GM21447 (cell line): ENCODE measurements at regions not wholly inside any gene's neighbourhood (a gene's known extent, or its start where the extent isn't known, plus 50 kb on each side); places are given as distances from the start of the nearest gene placed in this dataset.
"Not testable (repeated sequence)": the region's sequence is repeated elsewhere in the genome, so short reads cannot be mapped to it uniquely, and the experiment has no call there.

Experiments used
- ATAC-seq: cut with Tn5 transposase; IDR thresholded peaks from one replicate; pipeline ENCODE4 v1.9.1; 2021; ENCODE audit not compliant: unreplicated experiment

DNA sequence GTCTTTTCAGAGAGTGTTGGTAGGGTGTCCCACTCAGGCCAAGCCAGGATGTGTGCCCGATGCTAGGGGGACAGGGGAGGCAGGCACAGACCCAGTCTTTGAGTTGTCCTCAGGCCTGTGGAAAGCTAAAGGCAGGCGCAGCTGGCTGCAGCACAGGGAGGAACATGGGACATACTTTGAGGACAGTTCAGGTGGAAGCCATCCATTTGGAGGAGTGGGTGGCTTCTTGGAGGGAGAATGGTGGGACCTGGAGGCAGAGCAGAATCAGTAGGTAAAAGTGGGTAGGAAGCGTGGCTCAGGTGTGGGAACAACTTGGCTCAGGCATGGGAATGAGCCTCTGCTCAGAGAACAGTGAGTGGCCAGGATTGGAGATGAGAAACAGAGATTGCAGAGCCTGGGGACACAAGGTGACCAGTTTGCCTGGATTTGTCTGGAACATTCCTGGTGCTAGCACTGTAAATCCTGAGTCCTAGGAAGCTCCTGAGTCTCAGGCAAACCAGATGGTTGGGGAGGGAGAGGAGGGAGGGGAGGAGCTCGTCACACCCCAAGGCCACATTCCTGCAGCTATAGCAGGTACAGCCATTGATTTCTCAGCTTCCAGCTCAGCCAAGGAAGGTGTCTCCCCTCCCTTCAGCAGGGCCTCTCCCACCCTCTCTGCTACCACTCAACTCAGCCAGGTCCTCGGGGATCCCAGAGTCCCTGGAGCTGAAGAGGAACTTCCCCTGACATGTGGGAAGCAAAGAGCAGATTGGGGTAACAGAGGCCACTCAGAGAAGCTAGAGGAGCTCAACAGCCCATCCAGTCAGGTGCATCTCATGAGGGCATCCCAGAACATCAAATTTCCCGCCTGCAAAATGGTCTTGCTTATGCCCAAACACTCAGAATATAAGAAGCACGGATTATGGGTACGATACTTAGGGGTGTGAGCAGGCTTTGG lies 65.2 kb upstream of the TINAGL1 start:
- no peak for ATAC-seq

DNA sequence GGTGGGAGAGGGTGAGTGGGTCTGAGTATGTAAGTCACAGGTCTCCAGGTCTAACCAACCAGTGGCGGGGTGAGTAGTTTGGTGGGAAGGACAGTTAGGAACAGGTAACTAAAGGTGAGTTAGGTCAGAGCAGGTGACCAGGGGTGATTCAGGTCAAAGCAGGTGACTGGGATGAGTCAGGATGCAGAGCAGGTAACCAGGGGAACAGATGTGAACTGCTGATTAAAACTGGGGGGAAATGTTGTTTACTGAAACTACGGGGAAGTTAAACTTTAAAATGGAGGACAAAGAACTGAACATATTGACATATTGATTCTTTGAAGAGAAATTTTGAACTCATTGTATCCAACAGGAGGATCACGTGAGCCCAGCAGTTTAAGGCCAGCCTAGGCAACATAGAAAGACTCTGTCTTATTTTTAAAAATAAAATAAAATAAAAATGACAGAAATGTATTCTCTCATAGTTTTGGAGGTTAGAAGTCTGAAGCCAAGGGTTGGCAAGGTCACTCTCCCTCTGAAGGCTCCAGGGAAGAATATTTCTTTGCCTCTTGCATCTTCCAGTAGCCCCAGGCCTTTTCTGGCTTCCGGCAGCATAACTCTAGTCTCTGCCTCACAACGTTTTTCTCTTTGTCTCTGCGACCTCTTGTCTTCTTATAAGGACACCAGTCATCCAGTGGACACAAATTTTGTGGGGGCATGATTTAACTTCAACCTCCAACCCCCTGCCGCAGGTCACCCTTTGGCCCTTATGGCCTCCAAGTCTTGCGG lies 64.3 kb upstream of the TINAGL1 start:
- no peak for ATAC-seq

DNA sequence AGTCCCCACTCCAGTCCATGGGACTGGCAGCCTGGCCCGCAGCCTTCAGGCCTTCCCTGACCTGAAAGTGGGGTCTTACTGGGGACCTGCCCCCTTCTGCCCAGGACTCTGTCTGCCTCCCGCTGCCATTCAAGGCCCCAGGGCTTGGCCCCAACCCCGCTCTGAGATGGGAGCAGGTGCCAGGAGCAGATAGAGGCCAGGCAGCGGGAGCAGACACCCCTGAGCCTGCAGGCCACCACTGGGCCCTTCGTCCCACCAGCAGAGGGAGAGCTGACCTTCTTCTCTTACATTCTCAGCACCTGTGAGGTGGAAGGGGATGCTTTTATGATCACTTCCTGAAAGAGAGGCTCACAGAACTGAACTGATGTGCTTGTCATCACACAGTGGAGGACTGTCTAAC lies 62.2 kb upstream of the TINAGL1 start:
- no peak for ATAC-seq

DNA sequence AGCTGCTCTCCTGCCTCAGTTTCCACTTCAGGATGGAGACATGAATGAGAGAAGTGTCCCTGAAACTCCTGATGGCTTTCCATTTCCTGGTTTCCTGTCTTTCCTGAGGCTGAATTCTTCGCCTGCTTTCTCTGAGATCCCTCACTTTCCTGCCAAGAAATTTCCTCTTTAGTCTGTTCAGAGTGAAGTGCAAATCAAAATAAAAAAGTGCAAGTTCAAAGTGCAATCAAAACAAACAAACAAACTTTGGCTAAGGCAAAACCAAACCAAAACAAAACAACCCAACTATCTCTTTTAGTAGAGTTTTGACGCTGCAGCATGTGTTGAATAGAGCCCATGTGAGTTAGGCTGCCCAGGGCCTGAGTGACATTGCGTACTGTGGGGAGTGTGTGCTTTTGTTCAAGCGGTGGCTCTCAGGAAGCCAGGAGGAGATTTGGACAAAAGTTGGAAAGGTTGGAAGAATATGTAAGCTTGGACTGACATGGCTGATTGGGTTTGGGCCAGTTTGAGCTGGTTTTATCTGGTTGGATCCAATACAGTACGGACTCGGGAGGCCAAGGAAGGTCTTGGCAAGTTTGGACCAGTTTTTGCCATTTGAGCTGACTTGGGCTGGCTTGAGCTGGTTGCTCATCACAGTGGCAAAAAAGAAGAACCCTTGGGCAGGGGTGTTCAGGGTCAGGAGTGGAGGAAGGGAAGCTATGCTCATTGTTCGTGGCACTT lies 61.1 kb upstream of the TINAGL1 start:
- no peak for ATAC-seq

DNA sequence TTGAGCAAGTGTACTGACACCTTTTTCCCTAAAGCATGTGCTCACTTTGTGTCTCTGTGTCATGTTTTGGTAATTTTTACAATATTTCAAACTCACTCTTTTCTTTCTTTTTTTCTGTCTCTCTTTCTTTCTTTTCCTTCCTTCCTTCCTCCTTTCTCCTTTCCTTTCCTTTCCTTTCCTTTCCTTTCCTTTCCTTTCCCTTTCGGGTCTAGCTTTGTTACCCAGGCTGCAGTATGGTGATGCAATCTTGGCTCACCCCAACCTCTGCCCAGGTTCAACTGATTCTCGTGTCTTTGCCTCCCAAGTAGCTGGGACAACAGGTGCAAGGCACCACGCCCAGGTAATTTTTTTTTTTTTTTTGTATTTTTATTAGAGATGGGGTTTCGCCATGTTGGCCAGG lies 60.4 kb upstream of the TINAGL1 start:
- no peak for ATAC-seq

DNA sequence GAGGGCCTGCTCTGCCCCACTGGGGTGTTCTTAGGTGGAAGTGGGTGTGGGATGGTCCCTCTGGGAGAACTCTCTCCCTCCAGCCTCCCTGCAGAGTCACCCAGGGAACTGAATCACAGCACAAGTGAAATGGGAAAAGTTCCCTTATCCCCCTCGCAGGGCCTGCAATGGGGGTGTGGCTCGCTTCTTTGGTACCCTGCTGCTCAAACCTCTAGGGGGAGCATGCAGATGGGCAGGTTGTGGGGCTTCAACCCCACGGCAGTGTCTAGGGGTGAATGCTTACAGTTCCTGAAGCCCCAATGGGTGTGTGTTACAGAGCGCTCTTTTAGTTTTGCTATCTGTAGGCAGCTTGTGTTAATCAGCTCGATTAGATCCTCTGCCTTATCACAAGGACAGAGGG lies 59.0 kb upstream of the TINAGL1 start:
- no peak for ATAC-seq

DNA sequence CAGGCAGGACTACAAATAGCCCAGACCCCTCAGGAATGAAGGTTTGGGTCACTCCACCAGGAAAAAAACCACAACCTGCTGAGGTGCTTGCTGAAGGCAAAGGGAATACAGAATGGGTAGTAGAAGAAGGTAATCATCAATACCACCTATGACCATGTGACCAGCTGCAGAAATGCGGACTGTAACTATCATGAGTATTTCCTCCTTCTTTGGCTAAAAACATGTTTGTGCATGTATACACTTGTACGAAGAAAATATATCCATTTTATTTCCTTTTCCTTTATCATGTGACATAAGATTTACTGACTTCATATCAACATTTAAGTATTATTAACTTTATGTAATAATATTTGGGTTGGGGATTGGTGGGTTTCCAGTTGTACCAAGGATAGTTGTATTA lies 58.3 kb upstream of the TINAGL1 start:
- ATAC-seq, result not testable (repeated sequence)

DNA sequence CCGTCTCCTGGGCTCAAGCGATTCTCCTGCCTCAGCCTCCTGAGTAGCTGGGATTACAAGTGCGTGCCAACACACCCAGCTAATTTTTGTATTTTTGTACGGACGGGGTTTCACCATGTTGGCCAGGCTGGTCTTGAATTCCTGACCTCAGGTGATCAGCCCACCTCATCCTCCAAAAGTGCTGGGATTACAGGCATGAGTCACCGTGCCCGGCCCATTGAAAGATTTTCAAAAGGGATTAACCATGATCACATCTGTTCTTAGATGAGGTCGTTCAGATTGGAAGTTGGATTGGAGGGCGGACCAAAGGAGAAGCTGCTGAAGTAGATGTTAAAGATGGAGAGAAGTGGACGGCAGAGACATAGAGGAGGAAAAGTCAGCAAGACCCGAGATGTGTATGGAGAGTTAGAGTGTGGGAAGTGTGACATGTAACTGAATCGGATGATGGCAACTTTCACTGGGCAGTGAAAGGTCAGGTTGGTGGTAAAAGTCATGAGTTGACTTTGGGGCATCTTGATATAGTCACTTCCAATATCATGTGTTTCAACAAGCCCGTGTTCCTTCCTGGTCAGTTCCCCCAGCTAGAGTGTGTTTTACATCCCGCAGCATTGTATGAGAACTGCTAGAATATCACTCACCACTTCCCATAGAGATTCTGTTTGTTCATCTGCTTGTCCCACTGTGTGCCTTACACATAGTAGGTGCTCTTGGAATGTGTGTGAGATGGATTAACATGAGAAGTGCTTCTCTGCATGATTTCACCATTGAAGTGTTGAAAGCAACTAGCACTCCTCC lies 54.4 kb upstream of the TINAGL1 start:
- ATAC-seq, result no peak

DNA sequence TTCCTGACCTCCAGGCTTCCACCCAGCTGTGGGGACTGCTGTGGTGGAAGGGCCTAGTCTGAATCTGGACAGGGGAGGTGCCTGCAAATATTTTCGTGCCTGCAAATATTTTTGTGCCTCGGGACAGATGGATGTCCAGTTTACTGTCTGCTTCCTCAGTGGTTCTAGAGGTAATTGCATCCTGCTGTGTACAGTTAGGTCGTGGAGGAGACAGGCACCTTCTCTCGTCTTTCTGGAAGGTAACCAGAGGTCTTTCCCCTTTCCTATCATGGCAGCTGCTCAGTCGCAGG lies 53.8 kb upstream of the TINAGL1 start:
- no peak for ATAC-seq

DNA sequence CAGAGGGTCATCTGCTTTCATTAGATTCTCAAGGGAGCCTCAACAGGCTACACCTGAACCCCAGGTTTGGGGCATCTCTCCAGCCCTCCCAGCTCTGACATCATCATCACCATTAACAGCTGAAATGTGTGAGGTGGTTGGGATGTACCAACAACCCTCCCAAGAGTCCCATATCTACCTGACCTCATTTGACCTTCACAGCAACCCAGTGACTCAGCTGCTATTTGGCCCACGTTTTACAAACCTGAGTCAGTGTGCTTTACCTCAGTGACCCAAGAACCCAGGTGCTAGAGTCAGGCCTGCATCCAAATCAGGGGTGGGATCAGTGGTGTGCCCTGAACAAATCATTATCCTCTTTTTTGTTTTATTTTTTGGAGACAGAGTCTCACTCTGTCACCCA lies 53.3 kb upstream of the TINAGL1 start:
- ATAC-seq, result no peak

DNA sequence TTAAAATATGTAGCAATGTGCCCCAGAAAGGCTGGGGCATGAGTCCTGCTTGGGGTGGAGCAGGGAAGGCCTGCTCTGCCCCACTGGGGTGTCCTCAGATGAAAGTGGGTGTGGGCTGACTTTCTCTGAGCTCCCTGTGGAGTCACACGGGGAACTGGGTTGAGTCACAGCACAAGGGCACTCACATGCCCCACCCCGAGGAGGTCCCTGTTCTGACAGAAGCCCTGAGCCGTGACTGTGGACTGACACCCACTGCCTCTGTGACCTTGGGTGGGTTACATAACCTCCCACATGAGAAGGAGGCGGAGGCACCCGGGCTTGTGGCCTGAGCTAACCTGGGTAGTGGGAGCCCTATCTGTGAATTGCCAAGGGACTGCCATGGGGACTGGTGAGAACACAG lies 52.5 kb upstream of the TINAGL1 start:
- no peak for ATAC-seq

DNA sequence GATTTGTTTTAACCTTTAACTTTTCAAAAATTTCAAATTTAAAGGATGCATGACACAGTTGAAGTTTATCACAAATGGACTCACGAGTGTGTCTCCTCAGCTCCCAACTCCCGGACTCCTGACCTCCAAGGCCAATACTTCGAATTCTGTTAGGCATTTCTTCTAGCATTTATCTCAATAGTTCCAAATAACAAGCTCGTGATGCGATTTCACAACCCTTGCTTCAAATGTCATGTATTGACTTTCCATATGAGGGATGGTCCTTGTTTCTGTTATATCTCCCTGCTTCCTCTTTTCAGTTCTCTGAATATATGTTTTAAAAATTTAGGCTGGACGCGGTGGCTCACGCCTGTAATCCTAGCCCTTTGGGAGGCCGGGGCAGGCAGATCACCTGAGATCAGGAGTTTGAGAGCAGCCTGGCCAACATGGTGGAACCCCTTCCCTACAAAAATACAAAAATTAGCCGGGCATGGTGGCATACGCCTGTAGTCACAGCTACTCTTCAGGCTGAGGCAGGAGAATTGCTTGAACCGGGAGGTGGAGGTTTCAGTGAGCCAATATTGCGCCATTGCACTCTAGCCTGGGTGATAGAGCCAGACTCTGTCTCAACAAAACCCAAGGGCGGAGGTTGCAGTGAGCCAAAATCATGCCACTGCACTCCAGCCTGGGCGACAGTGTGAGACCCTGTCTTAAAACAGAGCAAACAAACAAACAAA lies 52.0 kb upstream of the TINAGL1 start:
- no peak for ATAC-seq
